ENCODE measurements at regions not wholly inside any gene's neighbourhood (a gene's known extent, or its start where the extent isn't known, plus 50 kb on each side); places are given as distances from the start of the nearest gene placed in this dataset.
"Not testable (repeated sequence)": the region's sequence is repeated elsewhere in the genome, so short reads cannot be mapped to it uniquely, and the experiment has no call there.

DNA sequence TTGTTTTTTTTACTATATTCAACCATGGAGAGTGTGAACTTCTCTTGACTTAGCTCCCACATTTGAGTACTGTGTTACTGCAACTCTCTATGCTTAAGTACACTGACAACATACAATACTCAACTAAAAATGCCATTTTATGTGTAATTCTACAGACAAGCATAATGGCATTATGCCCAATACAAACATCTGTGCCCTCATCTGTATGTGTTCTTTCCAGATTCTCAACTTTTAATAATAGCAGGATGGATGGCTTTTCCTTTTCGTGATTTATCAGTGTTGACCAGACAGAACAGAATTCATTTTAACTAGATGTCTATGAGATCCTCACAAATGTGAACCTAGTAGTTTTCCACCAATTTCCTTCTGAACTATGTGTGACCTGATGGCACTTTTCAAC, 84.2 kb upstream of the MARCKS start:
- no peak overlapping the region for H3K4me3 ChIP-seq
- H3K27ac ChIP-seq = no peak overlapping the region

DNA sequence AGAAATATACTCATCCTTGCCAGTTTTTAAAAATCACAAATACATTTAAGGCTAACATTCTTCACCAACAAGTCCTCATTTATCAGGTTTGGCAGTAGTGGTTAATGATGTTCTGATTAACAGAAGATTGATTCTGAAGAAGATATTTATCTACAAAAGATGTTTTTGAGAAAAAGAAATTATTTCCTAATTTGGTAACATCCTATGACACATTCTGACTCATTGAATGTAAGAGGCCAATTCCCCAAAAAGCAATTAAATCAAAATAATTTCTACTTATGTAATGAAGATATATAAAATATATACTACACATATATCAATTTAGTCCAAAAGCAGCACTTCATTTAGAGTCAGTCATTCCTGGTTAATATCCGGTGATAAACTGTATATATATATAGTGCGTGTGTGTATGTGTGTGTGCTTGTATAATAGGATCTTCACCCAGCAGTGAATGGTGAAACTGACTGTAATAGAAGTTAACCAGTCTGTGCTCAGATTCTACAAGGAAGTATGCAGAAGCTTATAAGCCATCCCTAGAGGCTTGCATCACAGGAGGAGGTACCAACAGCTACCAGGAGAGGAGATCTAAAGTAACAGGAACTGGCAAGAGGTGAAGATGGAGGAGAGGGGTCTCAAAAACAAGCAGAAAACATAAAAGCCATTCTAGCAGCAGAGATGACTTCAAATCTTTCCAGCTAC, 82.9 kb upstream of the MARCKS start:
- Histone ChIP-seq H3K4me3 (no peak overlapping the region), H3K27ac (peak overlapping the region in 1 of 21 experiments; percentile 6)

DNA sequence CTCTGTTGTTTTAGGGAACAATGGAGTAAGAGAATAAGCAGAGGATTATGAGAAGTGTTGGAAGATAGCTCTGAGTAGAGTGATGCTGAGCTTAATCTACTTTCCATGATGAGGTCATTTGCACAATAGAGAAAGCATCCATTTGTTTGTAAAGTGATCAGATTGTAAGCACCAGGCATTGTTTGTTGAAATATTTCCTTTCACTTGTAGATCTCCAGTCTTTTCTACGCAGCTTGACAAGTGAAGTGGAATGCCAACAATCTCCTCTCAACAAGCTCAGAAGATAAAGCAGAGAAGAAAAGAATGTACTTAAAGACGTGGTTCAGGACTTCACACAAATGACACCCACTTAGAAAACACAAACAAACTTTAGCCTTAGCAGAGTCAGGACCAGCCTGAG, 80.1 kb upstream of the MARCKS start:
- Histone ChIP-seq H3K4me3 (no peak overlapping the region), H3K27ac (no peak overlapping the region)

DNA sequence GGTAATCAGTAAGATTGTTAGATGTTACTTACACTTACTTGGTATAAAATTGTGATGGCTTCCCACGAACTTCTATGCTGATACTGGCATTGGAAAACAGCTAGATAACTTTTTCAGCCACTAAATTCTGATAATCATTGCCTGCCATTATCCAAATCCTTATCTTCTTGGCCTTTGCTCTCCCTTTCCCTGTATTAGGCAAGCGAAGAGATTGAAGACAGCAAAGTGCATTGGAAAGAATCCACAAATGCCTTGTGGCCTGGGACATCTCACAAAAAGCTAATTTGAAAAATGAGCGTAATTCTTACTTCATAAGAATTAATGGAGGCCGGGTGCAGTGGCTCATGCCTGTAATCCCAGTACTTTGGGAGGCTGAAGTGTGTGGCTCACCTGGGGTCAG, 79.5 kb upstream of the MARCKS start:
- Histone ChIP-seq H3K4me3 (no peak overlapping the region), H3K27ac (no peak overlapping the region)

DNA sequence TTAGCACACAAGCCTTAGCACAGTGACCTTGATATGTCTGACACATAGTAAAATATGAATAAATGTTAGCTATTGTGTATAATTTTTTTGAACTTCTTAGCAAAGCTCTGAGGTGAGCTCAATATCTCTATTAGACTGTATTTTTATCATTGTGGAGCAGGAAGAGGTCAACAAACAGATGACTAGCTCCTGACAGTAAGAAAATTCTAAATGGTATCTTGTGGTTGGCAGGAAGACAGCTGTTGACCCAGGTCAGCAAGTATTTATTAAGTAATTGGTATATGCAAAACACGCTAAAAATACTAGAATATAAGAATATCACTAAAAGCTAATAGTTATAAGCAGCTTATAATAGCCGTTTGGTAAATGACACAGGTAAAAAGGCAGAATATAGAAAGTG, 77.5 kb upstream of the MARCKS start:
- Histone ChIP-seq H3K27ac (no peak overlapping the region), H3K4me3 (no peak overlapping the region)

DNA sequence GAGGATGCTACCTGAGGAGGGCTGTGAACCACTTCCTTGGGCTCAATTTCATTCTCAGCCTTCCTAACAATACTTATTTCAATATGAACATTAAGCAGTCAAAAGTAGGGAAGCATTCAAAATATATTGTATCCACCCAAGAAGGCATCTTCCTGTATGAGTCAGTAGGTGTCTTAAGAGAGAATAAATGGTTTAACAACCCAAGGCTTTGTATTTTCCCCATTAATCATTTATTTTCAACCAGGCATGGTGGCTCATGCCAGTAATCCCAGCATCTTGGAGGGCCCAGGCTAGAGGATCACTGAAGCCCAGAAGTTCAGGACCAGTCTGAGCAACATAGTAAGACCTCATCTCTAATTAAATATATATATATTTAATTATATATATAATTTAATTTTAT, 74.5 kb upstream of the MARCKS start:
- Histone ChIP-seq H3K27ac (no peak overlapping the region), H3K4me3 (no peak overlapping the region)

DNA sequence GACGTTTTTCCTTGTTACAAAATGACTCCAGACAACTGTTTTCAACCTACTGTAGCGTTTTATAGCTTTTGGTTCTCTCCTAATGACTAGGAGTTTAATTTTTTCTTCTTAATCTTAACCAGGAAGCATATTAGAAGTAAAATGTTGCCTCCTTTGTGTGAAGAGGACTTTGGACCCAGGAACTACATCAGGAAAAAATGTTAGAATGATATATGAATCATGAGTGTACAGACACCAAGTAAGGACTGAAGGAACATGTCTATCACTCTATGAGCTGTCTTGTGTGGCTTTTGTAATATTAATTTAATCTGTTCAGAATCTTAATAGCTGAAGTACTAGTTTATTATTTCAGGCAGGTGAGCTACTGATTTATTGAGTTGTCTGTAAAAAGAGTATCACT, 71.0 kb upstream of the MARCKS start:
- Histone ChIP-seq H3K27ac (no peak overlapping the region), H3K4me3 (no peak overlapping the region)

DNA sequence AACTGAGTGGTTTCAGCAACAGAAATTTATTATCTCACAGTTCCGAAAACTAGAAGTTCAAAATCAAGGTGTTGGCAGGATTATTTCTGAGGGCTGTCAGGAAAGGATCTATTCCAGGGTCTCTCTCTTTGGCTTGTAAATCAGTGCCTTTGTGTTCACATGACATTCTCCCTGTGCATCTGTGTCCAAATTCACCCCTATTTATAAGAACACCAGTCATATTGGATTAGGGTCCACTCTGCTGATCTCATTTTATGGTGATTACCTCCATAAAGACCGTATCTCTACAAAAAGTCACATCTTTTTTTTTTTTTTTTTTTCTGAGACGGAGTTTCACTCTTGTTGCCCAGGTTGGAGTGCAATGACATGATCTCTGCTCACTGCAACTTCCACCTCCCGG, 68.6 kb upstream of the MARCKS start:
- Histone ChIP-seq H3K4me3 (no peak overlapping the region), H3K27ac (no peak overlapping the region)

DNA sequence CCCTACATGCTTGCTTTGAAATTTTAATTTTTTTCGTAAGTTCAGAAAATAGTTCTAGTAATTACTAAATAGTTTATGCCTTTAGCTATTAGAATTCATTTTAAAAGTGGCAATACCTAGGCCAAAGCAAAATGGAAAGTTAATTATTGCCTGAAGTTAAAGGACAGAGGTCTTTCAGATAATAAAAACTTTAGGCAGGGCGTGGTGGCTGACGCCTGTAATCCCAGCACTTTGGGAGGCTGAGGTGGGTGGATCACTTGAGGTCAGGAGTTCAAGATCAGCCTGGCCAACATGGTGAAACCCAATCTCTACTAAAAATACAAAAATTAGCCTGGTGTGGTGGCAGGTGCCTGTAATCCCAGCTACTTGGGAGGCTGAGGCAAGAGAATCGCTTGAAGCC, 65.9 kb upstream of the MARCKS start:
- not testable (repeated sequence) for H3K4me3 ChIP-seq, H3K27ac ChIP-seq

DNA sequence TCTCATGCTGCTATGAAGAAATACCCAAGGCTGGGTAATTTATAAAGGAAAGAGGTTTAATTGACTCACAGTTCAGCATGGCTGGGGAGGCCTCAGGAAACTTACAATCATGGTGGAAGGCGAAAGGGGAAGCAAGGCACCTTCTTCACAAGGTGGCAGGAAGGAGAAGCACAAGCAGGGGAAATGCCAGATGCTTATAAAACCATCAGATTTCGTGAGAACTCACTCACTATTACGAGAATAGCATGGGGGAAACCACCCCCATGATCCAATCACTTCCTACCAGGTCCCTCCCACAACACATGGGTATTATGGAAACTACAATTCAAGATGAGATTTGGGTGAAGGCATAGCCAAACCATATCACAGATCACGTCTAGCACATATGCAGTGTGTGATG, 61.8 kb upstream of the MARCKS start:
- H3K27ac ChIP-seq, H3K4me3 ChIP-seq: not testable (repeated sequence)

DNA sequence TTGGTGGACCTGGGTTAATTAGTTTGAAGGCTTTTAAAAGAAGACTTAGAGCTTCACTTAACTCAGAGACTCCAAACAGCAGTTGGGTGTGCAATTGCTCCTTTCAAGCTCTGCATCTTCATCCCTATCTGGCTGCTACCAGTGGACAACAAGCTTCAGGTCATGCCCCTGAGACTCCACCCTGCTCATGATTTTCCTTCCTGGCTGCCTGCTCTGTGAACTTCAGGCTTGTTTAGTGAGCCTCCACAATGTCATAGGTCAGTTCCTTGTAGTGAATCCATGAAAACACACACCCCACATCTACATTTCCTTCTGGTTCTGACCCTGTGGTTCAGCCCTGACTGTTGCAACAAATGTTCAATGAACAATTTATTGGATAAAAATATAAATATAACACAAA, 61.1 kb upstream of the MARCKS start:
- Histone ChIP-seq H3K4me3 (no peak overlapping the region), H3K27ac (no peak overlapping the region)

DNA sequence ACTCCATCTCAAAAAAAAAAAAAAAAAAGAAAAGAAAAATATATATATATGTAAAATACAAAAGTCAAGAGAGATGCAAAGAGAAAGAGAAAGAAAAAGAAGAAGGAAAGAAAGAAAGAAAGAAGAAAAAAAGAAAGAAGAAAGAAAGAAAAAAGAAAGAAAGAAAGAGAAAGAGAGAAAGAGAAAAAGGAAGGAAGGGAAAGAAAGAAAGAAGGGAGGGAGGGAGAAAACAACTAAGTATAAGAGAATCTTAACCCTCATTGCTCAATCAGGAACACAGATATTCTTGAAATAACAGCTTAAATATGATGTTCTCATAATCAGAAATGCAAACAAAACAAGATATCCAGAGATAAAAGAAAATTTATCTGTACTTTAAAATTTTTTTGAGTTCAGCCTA, 54.4 kb upstream of the MARCKS start:
- no peak overlapping the region for H3K27ac ChIP-seq
- no peak overlapping the region for H3K4me3 ChIP-seq

DNA sequence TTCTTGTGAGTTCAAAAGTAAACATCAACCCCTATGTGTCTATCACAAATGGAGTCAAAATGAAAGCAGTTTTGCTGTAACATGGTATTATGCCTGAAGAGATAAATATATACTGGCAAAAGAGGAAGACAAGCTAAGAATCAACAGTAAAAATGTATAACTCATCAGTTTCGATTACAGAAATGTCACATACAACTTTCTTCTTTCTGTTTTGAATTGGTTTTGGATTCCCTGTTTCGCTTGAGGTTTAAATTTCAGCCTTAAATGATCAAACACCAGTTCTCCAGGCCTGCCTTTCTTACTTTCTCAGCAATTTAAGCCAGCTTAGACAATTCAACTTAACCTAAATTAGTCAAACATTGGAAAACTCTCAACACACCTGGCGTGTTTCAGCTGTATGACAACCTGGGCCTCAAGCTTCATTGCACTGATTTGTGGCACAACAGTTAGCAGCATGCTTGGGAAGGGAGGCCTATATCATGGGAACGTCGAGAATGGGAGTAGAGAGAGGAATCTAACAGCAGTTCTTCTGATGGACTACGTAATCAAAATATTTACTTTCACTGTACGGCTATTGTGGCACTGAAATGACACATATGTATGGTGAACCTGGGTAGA, 51.9 kb upstream of the MARCKS start:
- Histone ChIP-seq H3K4me3 (no peak overlapping the region), H3K27ac (peak overlapping the region in 7 of 21 experiments; percentile 21 to 76 (median 54))

DNA sequence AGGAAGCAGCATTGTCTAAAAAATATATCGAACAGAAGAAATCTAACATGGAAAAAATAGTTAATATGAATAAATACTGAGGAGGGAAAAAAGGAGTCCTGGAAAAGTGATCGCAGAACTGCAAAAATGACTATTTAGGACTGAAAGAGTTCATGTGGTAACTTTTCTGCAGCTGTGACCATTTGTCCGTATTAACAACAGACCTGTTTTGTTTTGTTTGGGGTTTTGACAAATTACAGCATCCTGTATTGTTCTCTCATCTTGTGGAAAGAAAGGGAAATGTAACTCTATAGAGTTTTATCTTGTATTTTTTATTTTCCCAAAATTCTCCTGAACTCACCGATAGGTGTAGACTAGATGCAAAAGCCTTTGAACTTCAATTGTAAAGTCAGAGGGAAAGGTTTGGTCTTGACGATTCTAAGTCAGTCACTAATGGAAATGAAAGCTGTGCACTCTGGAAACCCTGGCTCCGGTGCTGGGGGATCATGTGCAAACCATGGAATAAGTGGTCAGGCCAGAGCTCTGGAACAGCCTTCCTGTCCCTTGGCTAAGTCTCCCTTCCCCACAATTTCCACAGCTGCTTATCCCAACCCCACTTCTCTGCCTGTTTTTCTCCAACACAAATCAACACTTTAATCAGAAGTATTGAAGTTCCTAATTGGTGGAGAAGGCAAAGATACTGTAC, 51.2 kb upstream of the MARCKS start:
- Histone ChIP-seq H3K27ac (peak overlapping the region in 7 of 21 experiments; percentile 21 to 76 (median 54)), H3K4me3 (no peak overlapping the region)
